ENCODE measurements at regions not wholly inside any gene's neighbourhood (a gene's known extent, or its start where the extent isn't known, plus 50 kb on each side); places are given as distances from the start of the nearest gene placed in this dataset.

DNA sequence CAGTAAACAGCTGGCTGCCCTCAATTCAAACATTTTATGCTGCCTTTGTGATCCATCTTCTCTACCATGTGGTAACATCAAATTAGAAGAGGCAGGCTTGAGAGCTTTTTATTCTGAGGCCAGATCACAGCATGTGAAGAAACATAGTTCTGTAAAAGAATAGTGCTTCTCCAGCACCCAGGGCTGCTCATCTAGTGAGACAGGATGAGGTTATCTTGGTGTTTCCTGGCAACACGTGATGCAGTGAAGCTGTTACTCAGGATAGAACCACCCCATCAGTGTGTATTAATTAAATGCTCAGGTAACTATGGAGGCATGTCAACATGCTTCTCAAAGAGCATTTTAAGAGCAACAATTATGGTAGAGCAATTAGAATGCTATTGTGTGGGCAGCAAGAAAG lies 400.5 kb upstream of the ACO1 start:
- TF ChIP-seq, protein P1, sequence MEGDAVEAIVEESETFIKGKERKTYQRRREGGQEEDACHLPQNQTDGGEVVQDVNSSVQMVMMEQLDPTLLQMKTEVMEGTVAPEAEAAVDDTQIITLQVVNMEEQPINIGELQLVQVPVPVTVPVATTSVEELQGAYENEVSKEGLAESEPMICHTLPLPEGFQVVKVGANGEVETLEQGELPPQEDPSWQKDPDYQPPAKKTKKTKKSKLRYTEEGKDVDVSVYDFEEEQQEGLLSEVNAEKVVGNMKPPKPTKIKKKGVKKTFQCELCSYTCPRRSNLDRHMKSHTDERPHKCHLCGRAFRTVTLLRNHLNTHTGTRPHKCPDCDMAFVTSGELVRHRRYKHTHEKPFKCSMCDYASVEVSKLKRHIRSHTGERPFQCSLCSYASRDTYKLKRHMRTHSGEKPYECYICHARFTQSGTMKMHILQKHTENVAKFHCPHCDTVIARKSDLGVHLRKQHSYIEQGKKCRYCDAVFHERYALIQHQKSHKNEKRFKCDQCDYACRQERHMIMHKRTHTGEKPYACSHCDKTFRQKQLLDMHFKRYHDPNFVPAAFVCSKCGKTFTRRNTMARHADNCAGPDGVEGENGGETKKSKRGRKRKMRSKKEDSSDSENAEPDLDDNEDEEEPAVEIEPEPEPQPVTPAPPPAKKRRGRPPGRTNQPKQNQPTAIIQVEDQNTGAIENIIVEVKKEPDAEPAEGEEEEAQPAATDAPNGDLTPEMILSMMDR (IDR thresholded peaks at IDR 0.05): no peak
- TF ChIP-seq POLR2A (IDR thresholded peaks at IDR 0.05): no peak

Measured in right lobe of liver (tissue), 4 donors.